ENCODE measurements at regions not wholly inside any gene's neighbourhood (a gene's known extent, or its start where the extent isn't known, plus 50 kb on each side); places are given as distances from the start of the nearest gene placed in this dataset.

DNA sequence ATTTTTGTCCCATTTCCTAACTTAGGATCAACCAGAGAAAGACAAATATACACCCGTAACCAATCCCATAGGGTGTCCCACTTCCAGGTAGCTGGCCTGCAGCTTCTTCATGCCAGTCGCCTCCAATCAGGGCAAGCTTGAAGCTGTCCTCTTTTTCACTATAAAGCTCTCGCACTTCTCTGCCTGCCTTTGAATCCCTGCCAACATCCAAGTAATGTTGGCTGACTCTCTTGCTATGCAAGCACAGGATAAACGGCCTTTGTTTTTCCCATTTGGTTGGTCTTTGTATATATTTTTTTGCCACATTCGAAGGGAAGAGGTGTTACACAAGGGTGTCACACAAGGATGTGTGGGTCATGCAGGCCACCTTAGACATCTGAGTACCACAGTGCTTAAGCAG, 388.8 kb downstream of the CBLN2 start:
- Mint-ChIP-seq H3K27ac (no peak overlapping the region), H3K9me3 (no peaks in the 10 kb centered on the region), H3K27me3 (no peaks in the 10 kb centered on the region), H3K36me3 (no peaks in the 10 kb centered on the region), H3K4me3 (no peak overlapping the region), H3K4me1 (ENCODE audit: unreplicated experiment) (no peaks in the 10 kb centered on the region)
- TF ChIP-seq, protein P1, sequence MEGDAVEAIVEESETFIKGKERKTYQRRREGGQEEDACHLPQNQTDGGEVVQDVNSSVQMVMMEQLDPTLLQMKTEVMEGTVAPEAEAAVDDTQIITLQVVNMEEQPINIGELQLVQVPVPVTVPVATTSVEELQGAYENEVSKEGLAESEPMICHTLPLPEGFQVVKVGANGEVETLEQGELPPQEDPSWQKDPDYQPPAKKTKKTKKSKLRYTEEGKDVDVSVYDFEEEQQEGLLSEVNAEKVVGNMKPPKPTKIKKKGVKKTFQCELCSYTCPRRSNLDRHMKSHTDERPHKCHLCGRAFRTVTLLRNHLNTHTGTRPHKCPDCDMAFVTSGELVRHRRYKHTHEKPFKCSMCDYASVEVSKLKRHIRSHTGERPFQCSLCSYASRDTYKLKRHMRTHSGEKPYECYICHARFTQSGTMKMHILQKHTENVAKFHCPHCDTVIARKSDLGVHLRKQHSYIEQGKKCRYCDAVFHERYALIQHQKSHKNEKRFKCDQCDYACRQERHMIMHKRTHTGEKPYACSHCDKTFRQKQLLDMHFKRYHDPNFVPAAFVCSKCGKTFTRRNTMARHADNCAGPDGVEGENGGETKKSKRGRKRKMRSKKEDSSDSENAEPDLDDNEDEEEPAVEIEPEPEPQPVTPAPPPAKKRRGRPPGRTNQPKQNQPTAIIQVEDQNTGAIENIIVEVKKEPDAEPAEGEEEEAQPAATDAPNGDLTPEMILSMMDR (conservative IDR thresholded peaks at IDR 0.05): no peak
- no peak for DNase-seq (ENCODE audit: extremely low spot score, unreplicated experiment)

DNA sequence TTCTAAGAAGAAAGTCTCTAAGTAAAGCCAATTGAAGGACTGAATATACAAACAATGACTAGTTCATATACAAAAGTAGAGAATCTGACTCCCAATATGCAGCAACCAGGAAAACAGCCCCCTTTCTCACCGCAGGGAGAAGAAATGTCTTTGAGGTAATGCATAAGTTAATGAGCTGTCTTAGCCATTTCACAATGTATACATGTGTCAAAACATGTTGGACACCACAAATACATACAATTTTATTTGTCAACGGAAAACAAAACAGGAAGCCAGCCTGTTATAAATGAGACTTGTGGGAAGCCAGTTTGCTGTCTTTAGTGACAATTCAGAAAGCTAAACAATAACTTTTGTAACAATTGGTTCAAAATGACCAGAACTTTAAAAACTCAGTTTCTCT, 389.2 kb downstream of the CBLN2 start:
- no peaks in the 10 kb centered on the region for H3K9me3 Mint-ChIP-seq
- no peak for DNase-seq (ENCODE audit: extremely low spot score, unreplicated experiment)
- no peaks in the 10 kb centered on the region for H3K27me3 Mint-ChIP-seq
- no peaks in the 10 kb centered on the region for H3K4me1 Mint-ChIP-seq (ENCODE audit: unreplicated experiment)
- H3K36me3 Mint-ChIP-seq: no peaks in the 10 kb centered on the region
- TF ChIP-seq, protein P1 (conservative IDR thresholded peaks at IDR 0.05): no peak
- H3K27ac Mint-ChIP-seq: no peak overlapping the region
- no peak overlapping the region for H3K4me3 Mint-ChIP-seq

DNA sequence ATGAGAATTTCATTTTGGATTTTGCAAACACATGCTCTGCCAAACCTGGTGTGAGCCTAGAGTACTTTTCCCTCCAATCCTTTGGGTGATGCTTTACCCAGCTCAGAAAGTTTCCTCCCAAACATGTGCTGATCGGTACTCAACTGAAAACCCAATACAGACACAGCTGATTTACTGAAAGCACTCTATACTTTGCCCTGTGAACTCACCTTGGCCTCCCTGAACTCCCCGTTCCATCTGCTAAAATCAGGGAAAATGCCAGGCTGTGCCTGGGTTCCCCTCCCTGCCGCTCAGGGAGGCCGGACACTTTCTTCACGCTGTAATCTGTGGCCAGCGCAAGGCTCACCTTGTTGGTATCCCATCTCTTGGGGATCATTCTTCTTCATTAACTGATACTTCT, 391.2 kb downstream of the CBLN2 start:
- Mint-ChIP-seq H3K27ac (no peak overlapping the region), H3K4me3 (no peak overlapping the region), H3K36me3 (no peaks in the 10 kb centered on the region), H3K9me3 (no peaks in the 10 kb centered on the region), H3K4me1 (ENCODE audit: unreplicated experiment) (no peaks in the 10 kb centered on the region), H3K27me3 (no peaks in the 10 kb centered on the region)
- TF ChIP-seq, protein P1 (conservative IDR thresholded peaks at IDR 0.05): no peak
- no peak for DNase-seq (ENCODE audit: extremely low spot score, unreplicated experiment)

DNA sequence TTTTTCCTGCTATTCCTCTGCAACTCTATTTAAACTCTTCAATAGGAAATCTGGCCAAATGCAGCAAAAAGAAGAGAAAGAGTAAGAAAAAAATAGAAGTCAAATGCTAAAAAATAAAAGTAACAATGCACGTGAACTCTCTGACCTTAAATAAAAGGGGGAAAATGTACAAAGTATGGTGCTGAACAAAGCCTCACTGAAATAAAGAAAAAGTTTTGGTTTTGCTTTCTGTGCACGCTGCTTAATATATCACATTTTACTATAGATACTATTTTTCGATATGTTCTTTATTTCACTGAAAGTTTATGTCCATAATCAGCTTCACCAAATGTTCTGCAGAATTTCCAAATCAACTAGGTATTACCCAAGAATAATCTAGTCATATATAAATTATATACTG, 396.3 kb downstream of the CBLN2 start:
- Mint-ChIP-seq H3K36me3 (no peaks in the 10 kb centered on the region), H3K4me1 (ENCODE audit: unreplicated experiment) (no peaks in the 10 kb centered on the region), H3K27me3 (no peaks in the 10 kb centered on the region), H3K27ac (no peak overlapping the region), H3K9me3 (no peaks in the 10 kb centered on the region), H3K4me3 (no peak overlapping the region)
- TF ChIP-seq, protein P1 (conservative IDR thresholded peaks at IDR 0.05): no peak
- DNase-seq (ENCODE audit: extremely low spot score, unreplicated experiment): no peak

DNA sequence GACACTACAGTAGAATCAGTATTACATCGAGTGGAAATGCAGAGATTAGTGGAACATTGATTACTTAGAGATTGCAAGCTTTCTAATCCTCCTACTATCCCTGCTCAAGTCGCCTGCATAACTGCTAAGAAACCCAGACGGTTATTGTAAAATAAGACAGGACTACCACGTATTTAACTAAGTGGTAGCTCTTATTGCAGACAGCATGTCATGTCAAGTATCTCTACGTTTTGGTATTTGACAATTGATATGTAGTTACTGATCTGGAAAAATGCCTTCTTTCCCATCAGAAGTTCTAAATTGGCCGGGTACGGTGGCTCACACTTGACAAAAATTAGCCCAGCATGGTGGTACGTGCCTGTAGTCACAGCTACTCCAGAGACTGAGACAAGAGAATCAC, 404.1 kb downstream of the CBLN2 start:
- H3K4me1 Mint-ChIP-seq (ENCODE audit: unreplicated experiment): no peaks in the 10 kb centered on the region
- TF ChIP-seq, protein P1 (conservative IDR thresholded peaks at IDR 0.05): no peak
- no peaks in the 10 kb centered on the region for H3K27me3 Mint-ChIP-seq
- H3K9me3 Mint-ChIP-seq: no peaks in the 10 kb centered on the region
- no peak for DNase-seq (ENCODE audit: extremely low spot score, unreplicated experiment)
- no peak overlapping the region for H3K4me3 Mint-ChIP-seq
- no peaks in the 10 kb centered on the region for H3K36me3 Mint-ChIP-seq
- H3K27ac Mint-ChIP-seq: no peak overlapping the region

DNA sequence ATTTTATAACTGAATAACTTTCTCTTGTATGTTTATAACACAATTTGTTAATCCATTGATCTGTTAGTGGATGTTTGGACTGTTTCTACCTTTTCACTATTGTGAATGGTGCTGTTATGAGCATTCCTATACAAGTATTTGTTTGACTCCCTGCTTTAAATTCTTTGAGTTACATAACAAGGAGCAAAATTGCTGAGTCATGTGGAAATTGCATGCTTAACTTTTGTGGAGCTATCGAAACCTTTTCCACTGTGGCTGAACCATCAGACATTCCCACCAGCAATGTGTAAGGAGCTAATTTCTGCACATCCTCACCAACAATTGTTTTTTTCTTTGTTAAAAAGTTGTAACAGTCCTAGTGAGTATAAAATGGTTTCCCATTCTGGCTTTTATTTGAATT, 415.5 kb downstream of the CBLN2 start:
- no peaks in the 10 kb centered on the region for H3K9me3 Mint-ChIP-seq
- H3K4me1 Mint-ChIP-seq (ENCODE audit: unreplicated experiment): no peaks in the 10 kb centered on the region
- H3K4me3 Mint-ChIP-seq: no peak overlapping the region
- no peaks in the 10 kb centered on the region for H3K27me3 Mint-ChIP-seq
- H3K36me3 Mint-ChIP-seq: no peaks in the 10 kb centered on the region
- no peak for DNase-seq (ENCODE audit: extremely low spot score, unreplicated experiment)
- H3K27ac Mint-ChIP-seq: no peak overlapping the region
- TF ChIP-seq, protein P1 (conservative IDR thresholded peaks at IDR 0.05): no peak

All from type B pancreatic cell (in vitro differentiated cells).